Right lobe of liver (tissue), 4 donors: ENCODE measurements at regions not wholly inside any gene's neighbourhood (a gene's known extent, or its start where the extent isn't known, plus 50 kb on each side); places are given as distances from the start of the nearest gene placed in this dataset.

ENCODE experiments used
- POLR2A ChIP-seq: fragments of 450-650 bp; IDR thresholded peaks from one replicate; pipeline ENCODE4 v1.6.1; 2017; ENCODE audit warnings: antibody characterized with exemption, mild to moderate bottlenecking
- TF ChIP-seq, protein P1 (sequence below), 4 donors: fragments of 200-600 bp in 3 of 4; fragments of 450-650 bp in 1 of 4; IDR thresholded peaks; one replicate each; pipeline versions ENCODE4 v1.5.1 to v1.8.0; 2016 to 2022; ENCODE audit warnings: antibody characterized with exemption in 4 of 4, mild to moderate bottlenecking in 2 of 4
- donor health status: DM: no; HTN: no; CAD: no.
- donor health status: DM: no; HTN: no; CAD: no.
- donor health status: DM: no; HTN: yes; CAD: no.

DNA sequence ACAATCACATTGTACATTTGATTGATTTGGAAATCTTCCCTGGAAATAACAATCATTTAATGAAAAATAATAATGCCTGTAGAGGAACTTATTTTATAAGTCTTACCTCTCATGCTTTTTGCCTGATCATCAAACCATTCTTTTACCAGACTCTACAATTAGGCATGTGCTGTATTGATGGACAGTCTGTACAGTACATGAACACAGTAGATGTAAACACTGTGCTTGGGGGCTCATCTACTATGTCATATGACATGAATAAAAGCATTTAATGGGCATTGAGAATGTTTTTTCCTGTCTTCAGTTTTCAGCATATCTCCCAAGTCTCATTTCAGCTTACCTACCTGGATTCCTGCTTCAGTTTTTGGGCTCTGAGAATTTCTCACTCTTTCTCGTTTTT lies 1070.9 kb downstream of the STIM2 start:
- TF ChIP-seq, protein P1, sequence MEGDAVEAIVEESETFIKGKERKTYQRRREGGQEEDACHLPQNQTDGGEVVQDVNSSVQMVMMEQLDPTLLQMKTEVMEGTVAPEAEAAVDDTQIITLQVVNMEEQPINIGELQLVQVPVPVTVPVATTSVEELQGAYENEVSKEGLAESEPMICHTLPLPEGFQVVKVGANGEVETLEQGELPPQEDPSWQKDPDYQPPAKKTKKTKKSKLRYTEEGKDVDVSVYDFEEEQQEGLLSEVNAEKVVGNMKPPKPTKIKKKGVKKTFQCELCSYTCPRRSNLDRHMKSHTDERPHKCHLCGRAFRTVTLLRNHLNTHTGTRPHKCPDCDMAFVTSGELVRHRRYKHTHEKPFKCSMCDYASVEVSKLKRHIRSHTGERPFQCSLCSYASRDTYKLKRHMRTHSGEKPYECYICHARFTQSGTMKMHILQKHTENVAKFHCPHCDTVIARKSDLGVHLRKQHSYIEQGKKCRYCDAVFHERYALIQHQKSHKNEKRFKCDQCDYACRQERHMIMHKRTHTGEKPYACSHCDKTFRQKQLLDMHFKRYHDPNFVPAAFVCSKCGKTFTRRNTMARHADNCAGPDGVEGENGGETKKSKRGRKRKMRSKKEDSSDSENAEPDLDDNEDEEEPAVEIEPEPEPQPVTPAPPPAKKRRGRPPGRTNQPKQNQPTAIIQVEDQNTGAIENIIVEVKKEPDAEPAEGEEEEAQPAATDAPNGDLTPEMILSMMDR (IDR thresholded peaks at IDR 0.05) = no peak
- TF ChIP-seq POLR2A = no peak
